ENCODE measurements at regions not wholly inside any gene's neighbourhood (a gene's known extent, or its start where the extent isn't known, plus 50 kb on each side); places are given as distances from the start of the nearest gene placed in this dataset.

DNA sequence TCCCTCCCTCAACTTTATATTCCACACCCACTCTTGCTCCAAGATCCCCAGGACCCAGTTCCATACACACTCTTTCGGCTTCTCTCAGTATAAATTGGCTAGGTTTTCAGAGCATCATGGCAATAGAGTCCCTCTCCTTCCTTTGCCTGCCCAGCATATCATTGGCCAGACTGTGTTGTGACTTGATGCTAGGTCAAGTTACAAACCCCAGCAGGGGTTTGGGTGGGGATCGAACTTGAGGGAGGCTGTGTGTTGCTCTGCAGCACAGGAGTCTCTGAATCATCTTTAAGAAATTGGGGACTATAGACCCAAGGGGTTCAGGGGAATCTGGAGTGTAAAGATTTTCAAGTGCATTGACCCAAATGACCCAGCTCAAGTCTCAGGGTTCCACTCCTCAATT lies 477.5 kb upstream of the MEIS1 start:
- TF ChIP-seq, protein P1, sequence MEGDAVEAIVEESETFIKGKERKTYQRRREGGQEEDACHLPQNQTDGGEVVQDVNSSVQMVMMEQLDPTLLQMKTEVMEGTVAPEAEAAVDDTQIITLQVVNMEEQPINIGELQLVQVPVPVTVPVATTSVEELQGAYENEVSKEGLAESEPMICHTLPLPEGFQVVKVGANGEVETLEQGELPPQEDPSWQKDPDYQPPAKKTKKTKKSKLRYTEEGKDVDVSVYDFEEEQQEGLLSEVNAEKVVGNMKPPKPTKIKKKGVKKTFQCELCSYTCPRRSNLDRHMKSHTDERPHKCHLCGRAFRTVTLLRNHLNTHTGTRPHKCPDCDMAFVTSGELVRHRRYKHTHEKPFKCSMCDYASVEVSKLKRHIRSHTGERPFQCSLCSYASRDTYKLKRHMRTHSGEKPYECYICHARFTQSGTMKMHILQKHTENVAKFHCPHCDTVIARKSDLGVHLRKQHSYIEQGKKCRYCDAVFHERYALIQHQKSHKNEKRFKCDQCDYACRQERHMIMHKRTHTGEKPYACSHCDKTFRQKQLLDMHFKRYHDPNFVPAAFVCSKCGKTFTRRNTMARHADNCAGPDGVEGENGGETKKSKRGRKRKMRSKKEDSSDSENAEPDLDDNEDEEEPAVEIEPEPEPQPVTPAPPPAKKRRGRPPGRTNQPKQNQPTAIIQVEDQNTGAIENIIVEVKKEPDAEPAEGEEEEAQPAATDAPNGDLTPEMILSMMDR (conservative IDR thresholded peaks at IDR 0.05; ENCODE audit: low read depth, low read length): no peak
- TF ChIP-seq POLR2A (IDR thresholded peaks at IDR 0.05; ENCODE audit: low read depth, low read length) (no peak), RAD21 (IDR thresholded peaks at IDR 0.05; ENCODE audit: low read length) (no peak), BHLHE40 (IDR thresholded peaks at IDR 0.05; ENCODE audit: low read depth, low read length) (no peak)
- TF ChIP-seq, protein P2, sequence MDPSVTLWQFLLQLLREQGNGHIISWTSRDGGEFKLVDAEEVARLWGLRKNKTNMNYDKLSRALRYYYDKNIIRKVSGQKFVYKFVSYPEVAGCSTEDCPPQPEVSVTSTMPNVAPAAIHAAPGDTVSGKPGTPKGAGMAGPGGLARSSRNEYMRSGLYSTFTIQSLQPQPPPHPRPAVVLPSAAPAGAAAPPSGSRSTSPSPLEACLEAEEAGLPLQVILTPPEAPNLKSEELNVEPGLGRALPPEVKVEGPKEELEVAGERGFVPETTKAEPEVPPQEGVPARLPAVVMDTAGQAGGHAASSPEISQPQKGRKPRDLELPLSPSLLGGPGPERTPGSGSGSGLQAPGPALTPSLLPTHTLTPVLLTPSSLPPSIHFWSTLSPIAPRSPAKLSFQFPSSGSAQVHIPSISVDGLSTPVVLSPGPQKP (IDR thresholded peaks at IDR 0.05; ENCODE audit: borderline replicate concordance, low read depth, low read length): no peak

All from IMR-90 (cell line).